ENCODE measurements at regions not wholly inside any gene's neighbourhood (a gene's known extent, or its start where the extent isn't known, plus 50 kb on each side); places are given as distances from the start of the nearest gene placed in this dataset.

GRCh38 chr12:9349888-9350885 lies 142.0 kb upstream of the PZP start (continued):
- TF ChIP-seq, protein P1, sequence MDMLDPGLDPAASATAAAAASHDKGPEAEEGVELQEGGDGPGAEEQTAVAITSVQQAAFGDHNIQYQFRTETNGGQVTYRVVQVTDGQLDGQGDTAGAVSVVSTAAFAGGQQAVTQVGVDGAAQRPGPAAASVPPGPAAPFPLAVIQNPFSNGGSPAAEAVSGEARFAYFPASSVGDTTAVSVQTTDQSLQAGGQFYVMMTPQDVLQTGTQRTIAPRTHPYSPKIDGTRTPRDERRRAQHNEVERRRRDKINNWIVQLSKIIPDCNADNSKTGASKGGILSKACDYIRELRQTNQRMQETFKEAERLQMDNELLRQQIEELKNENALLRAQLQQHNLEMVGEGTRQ (IDR thresholded peaks at IDR 0.05; ENCODE audit: low read depth, low read length): no peak

DNA sequence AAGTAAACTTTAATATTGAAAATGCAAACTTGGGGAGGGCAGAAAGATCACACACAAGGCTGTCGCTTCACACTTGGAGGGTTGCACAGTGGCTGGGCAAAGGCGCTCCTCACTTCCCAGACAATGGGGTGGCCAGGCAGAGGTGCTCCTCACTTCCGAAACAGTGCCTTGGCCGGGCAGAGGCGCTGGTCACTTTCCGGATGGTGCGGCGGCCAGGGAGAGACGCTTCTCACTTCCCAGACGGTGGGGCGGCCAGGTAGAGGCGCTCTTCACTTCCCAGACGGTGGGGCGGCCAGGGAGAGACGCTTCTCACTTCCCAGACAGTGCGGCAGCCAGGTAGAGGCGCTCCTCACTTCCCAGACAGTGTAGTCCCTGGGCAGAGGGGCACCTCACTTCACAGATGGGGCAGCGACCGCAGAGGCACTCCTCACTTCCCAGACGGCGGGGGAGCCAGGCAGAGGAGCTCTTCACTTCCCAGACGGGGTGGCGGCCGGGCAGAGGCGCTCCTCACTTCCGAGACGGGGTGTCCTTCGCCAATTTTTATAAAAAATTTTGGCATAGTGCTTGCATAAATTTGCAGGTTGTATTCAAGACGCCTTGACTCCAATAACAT lies 140.8 kb upstream of the PZP start:
- H4K91ac ChIP-seq (ENCODE audit: insufficient read depth, low read depth, low read length): no peak overlapping the region
- no peak overlapping the region for H2BK5ac ChIP-seq (ENCODE audit: low read depth, low read length, poor library complexity, severe bottlenecking)
- no TSS peak for BruUV-seq (replicated peaks)
- no peak overlapping the region for H3K18ac ChIP-seq (ENCODE audit: low read depth, low read length)
- no peak overlapping the region for H3K4ac ChIP-seq (ENCODE audit: low read depth, low read length)
- H3K4me1 ChIP-seq (ENCODE audit: control insufficient read depth, insufficient read depth, low read length): no peaks in the 10 kb centered on the region
- DNase-seq: no peak
- no peak overlapping the region for H3K14ac ChIP-seq (replicated peaks; ENCODE audit: low read depth, low read length)
- H3K9me1 ChIP-seq (ENCODE audit: insufficient read depth, low read length): no peaks in the 10 kb centered on the region
- peaks cover 10% of the 10 kb centered on the region for H3K27me3 ChIP-seq (ENCODE audit: control insufficient read depth, insufficient read depth, low read length)
- H2BK20ac ChIP-seq (ENCODE audit: low read depth, low read length): no peak overlapping the region
- H4K20me1 ChIP-seq (ENCODE audit: insufficient read depth, low read length): no peaks in the 10 kb centered on the region
- no peak overlapping the region for H3K27ac ChIP-seq (ENCODE audit: insufficient read depth, low read length)
- no peak overlapping the region for H2BK15ac ChIP-seq (ENCODE audit: low read depth, low read length)
- no peak for ATAC-seq (ENCODE audit: low read depth)
- H4K5ac ChIP-seq (ENCODE audit: low read depth, low read length): no peak overlapping the region
- H3K36me3 ChIP-seq (ENCODE audit: control insufficient read depth, insufficient read depth, low read length): no peaks in the 10 kb centered on the region
- no peaks in the 10 kb centered on the region for H3K79me1 ChIP-seq (ENCODE audit: low read depth in 1 of 2, low read length in 2 of 2)
- intact Hi-C loops (cut with micrococcal nuclease): no loop called here
- H2AK9ac ChIP-seq (replicated peaks; ENCODE audit: low read depth, low read length, poor library complexity): no peak overlapping the region
- no peak overlapping the region for H3K9ac ChIP-seq (ENCODE audit: low read depth, low read length)
- dilution Hi-C loops (cut with HindIII; ENCODE audit: low sequenced_read_pairs, unreplicated experiment): no loop called here
- H2AFZ ChIP-seq (replicated peaks; ENCODE audit: low read length, poor library complexity): no peak overlapping the region
- no peak overlapping the region for H3K23ac ChIP-seq (ENCODE audit: low read depth, low read length)
- no peak overlapping the region for H2AK5ac ChIP-seq (ENCODE audit: low read depth, low read length)
- no peak overlapping the region for H3K56ac ChIP-seq (ENCODE audit: extremely low read depth, insufficient read depth, low read length)
- no peak overlapping the region for H2BK120ac ChIP-seq (ENCODE audit: low read depth, low read length)
- H3K9me3 ChIP-seq (ENCODE audit: control insufficient read depth, insufficient read depth, low read length): peaks cover 15% of the 10 kb centered on the region
- ChIA-PET POLR2A (ENCODE audit: unreplicated experiment) (no interaction called here), CTCF (no interaction called here)
- H4K8ac ChIP-seq (ENCODE audit: low read depth in 2 of 2, low read length in 2 of 2): no peak overlapping the region
- in situ Hi-C loops (cut with MboI; ENCODE audit: low sequenced_read_pairs): loop anchor here (25.0 kb wide), 3 partner anchors 113 to 363 kb away; no protein-coding TSS in a partner anchor
- no peak overlapping the region for H3K4me2 ChIP-seq (ENCODE audit: low read depth, low read length)
- 90% methylated on average over 10 of the region's 29 CpGs; no CpG with 5 or more reads in 1 of the 2 experiments for WGBS, 2 experiments (ENCODE audit: extremely low coverage in 2 of 2, insufficient read length in 1 of 2)
- no peak overlapping the region for H3K4me3 ChIP-seq (ENCODE audit: insufficient read depth, low read depth, low read length)
- no peak for TF ChIP-seq RAD21 (IDR thresholded peaks at IDR 0.05; ENCODE audit: low read length)
- TF ChIP-seq POLR2A (IDR thresholded peaks at IDR 0.05; ENCODE audit: low read depth, low read length): no peak
- no peak for TF ChIP-seq MAFK (IDR thresholded peaks at IDR 0.05; ENCODE audit: low read depth, low read length)
- no peak for TF ChIP-seq SMC3 (IDR thresholded peaks at IDR 0.05; ENCODE audit: low read depth, low read length)
- no peak for TF ChIP-seq FOS (IDR thresholded peaks at IDR 0.05; ENCODE audit: low read depth, low read length)
- no peak for TF ChIP-seq CHD1 (IDR thresholded peaks at IDR 0.05; ENCODE audit: low read depth, low read length)
- no peak for TF ChIP-seq MXI1 (IDR thresholded peaks at IDR 0.05; ENCODE audit: borderline replicate concordance, low read depth, low read length)
- no peak for TF ChIP-seq RFX5 (IDR thresholded peaks at IDR 0.05; ENCODE audit: low read depth, low read length)
- TF ChIP-seq, protein P1 (IDR thresholded peaks at IDR 0.05; ENCODE audit: low read depth, low read length): no peak
- no peak for TF ChIP-seq MAZ (IDR thresholded peaks at IDR 0.05; ENCODE audit: borderline replicate concordance, low read depth, low read length)
- TF ChIP-seq BHLHE40 (IDR thresholded peaks at IDR 0.05; ENCODE audit: low read depth, low read length): no peak
- no peak for TF ChIP-seq CEBPB (IDR thresholded peaks at IDR 0.05; ENCODE audit: low read depth, low read length)
- TF ChIP-seq ELK1 (IDR thresholded peaks at IDR 0.05; ENCODE audit: borderline replicate concordance, low read depth, low read length): no peak
